ENCODE measurements at regions not wholly inside any gene's neighbourhood (a gene's known extent, or its start where the extent isn't known, plus 50 kb on each side); places are given as distances from the start of the nearest gene placed in this dataset.

GRCh38 chr1:221902961-221903360 is 161.1 kb upstream of the DUSP10 start:
- no peak overlapping the region for H3K27ac ChIP-seq (ENCODE audit: low read depth, low read length)
- H3K27me3 ChIP-seq (ENCODE audit: control insufficient read depth, insufficient read depth, low read length), result no peaks in the 10 kb centered on the region
- no peaks in the 10 kb centered on the region for H3K36me3 ChIP-seq (ENCODE audit: control insufficient read depth, insufficient read depth, low read length)
- 92% methylated on average over 7 of the region's 7 CpGs for WGBS (ENCODE audit: insufficient coverage)
- no peak for DNase-seq (ENCODE audit: low read depth in 4 of 6, low spot score in 6 of 6)
- H3K4me3 ChIP-seq (ENCODE audit: low read depth, low read length), result no peak overlapping the region
- H3K4me1 ChIP-seq (ENCODE audit: control insufficient read depth, insufficient read depth, low read length), result no peaks in the 10 kb centered on the region
- no peaks in the 10 kb centered on the region for H3K9me3 ChIP-seq (ENCODE audit: control insufficient read depth, insufficient read depth, low read length)

- no peaks in the 10 kb centered on the region for H3K4me1 ChIP-seq (ENCODE audit: control insufficient read depth, insufficient read depth, low read length)
- 90% methylated on average over 3 of the region's 3 CpGs for WGBS (ENCODE audit: insufficient coverage)
- H3K9me3 ChIP-seq (ENCODE audit: control insufficient read depth, insufficient read depth, low read length), result no peaks in the 10 kb centered on the region
Measured at GRCh38 chr1:221900678-221901077, 158.8 kb upstream of the DUSP10 start.

GRCh38 chr1:221897321-221897721 is 155.4 kb upstream of the DUSP10 start:
- peak in 1 of 6 donors; percentile 30 for DNase-seq (ENCODE audit: low read depth in 4 of 6, low spot score in 6 of 6)
- no peak overlapping the region for H3K4me3 ChIP-seq (ENCODE audit: low read depth, low read length)

More at GRCh38 chr1:221900678-221901077, 158.8 kb upstream of the DUSP10 start:
- Histone ChIP-seq H3K27ac (ENCODE audit: low read depth, low read length) (no peak overlapping the region), H3K27me3 (ENCODE audit: control insufficient read depth, insufficient read depth, low read length) (no peaks in the 10 kb centered on the region), H3K4me3 (ENCODE audit: low read depth, low read length) (no peak overlapping the region), H3K36me3 (ENCODE audit: control insufficient read depth, insufficient read depth, low read length) (no peaks in the 10 kb centered on the region)
- DNase-seq (ENCODE audit: low read depth in 4 of 6, low spot score in 6 of 6), result no peak

GRCh38 chr1:221892301-221892830 is 150.5 kb upstream of the DUSP10 start:
- Histone ChIP-seq H3K4me1 (ENCODE audit: control insufficient read depth, insufficient read depth, low read length) (no peaks in the 10 kb centered on the region), H3K4me3 (ENCODE audit: low read depth, low read length) (no peak overlapping the region), H3K27me3 (ENCODE audit: control insufficient read depth, insufficient read depth, low read length) (no peaks in the 10 kb centered on the region), H3K9me3 (ENCODE audit: control insufficient read depth, insufficient read depth, low read length) (no peaks in the 10 kb centered on the region), H3K36me3 (ENCODE audit: control insufficient read depth, insufficient read depth, low read length) (no peaks in the 10 kb centered on the region), H3K27ac (ENCODE audit: low read depth, low read length) (no peak overlapping the region)
- 82% methylated on average over 1 of the region's 1 CpG for WGBS (ENCODE audit: insufficient coverage)
- DNase-seq (ENCODE audit: low read depth in 4 of 6, low spot score in 6 of 6), result no peak

More at GRCh38 chr1:221897321-221897721, 155.4 kb upstream of the DUSP10 start:
- no peaks in the 10 kb centered on the region for H3K36me3 ChIP-seq (ENCODE audit: control insufficient read depth, insufficient read depth, low read length)
- no peaks in the 10 kb centered on the region for H3K4me1 ChIP-seq (ENCODE audit: control insufficient read depth, insufficient read depth, low read length)
- H3K27ac ChIP-seq (ENCODE audit: low read depth, low read length), result no peak overlapping the region
- WGBS (ENCODE audit: insufficient coverage), result 43% methylated on average over 1 of the region's 3 CpGs
- no peaks in the 10 kb centered on the region for H3K27me3 ChIP-seq (ENCODE audit: control insufficient read depth, insufficient read depth, low read length)
- no peaks in the 10 kb centered on the region for H3K9me3 ChIP-seq (ENCODE audit: control insufficient read depth, insufficient read depth, low read length)

GRCh38 chr1:221891708-221892107 is 149.8 kb upstream of the DUSP10 start:
- no peak overlapping the region for H3K4me3 ChIP-seq (ENCODE audit: low read depth, low read length)
- no peaks in the 10 kb centered on the region for H3K9me3 ChIP-seq (ENCODE audit: control insufficient read depth, insufficient read depth, low read length)
- H3K36me3 ChIP-seq (ENCODE audit: control insufficient read depth, insufficient read depth, low read length), result no peaks in the 10 kb centered on the region
- WGBS (ENCODE audit: insufficient coverage), result no CpG with 5 or more reads among the region's 1 CpG
- no peaks in the 10 kb centered on the region for H3K4me1 ChIP-seq (ENCODE audit: control insufficient read depth, insufficient read depth, low read length)
- no peak for DNase-seq (ENCODE audit: low read depth in 4 of 6, low spot score in 6 of 6)
- no peaks in the 10 kb centered on the region for H3K27me3 ChIP-seq (ENCODE audit: control insufficient read depth, insufficient read depth, low read length)
- H3K27ac ChIP-seq (ENCODE audit: low read depth, low read length), result no peak overlapping the region

GRCh38 chr1:221888801-221889200 is 146.9 kb upstream of the DUSP10 start:
- H3K27me3 ChIP-seq (ENCODE audit: control insufficient read depth, insufficient read depth, low read length), result no peaks in the 10 kb centered on the region
- H3K4me3 ChIP-seq (ENCODE audit: low read depth, low read length), result no peak overlapping the region
- H3K27ac ChIP-seq (ENCODE audit: low read depth, low read length), result no peak overlapping the region
- WGBS (ENCODE audit: insufficient coverage), result 100% methylated on average over 1 of the region's 5 CpGs
- DNase-seq (ENCODE audit: low read depth in 4 of 6, low spot score in 6 of 6), result no peak
- no peaks in the 10 kb centered on the region for H3K9me3 ChIP-seq (ENCODE audit: control insufficient read depth, insufficient read depth, low read length)
- no peaks in the 10 kb centered on the region for H3K36me3 ChIP-seq (ENCODE audit: control insufficient read depth, insufficient read depth, low read length)
- no peaks in the 10 kb centered on the region for H3K4me1 ChIP-seq (ENCODE audit: control insufficient read depth, insufficient read depth, low read length)

- Histone ChIP-seq H3K9me3 (ENCODE audit: control insufficient read depth, insufficient read depth, low read length) (no peaks in the 10 kb centered on the region), H3K4me3 (ENCODE audit: low read depth, low read length) (no peak overlapping the region), H3K27ac (ENCODE audit: low read depth, low read length) (no peak overlapping the region), H3K36me3 (ENCODE audit: control insufficient read depth, insufficient read depth, low read length) (no peaks in the 10 kb centered on the region), H3K27me3 (ENCODE audit: control insufficient read depth, insufficient read depth, low read length) (no peaks in the 10 kb centered on the region), H3K4me1 (ENCODE audit: control insufficient read depth, insufficient read depth, low read length) (no peaks in the 10 kb centered on the region)
- whole genome bisulfite sequencing (ENCODE audit: insufficient coverage), result 85% methylated on average over 11 of the region's 11 CpGs
- peak in 1 of 6 donors; percentile 42 for DNase-seq (ENCODE audit: low read depth in 4 of 6, low spot score in 6 of 6)
Measured at GRCh38 chr1:221888218-221888617, 146.3 kb upstream of the DUSP10 start.

- no peaks in the 10 kb centered on the region for H3K9me3 ChIP-seq (ENCODE audit: control insufficient read depth, insufficient read depth, low read length)
- H3K4me3 ChIP-seq (ENCODE audit: low read depth, low read length), result no peak overlapping the region
- H3K36me3 ChIP-seq (ENCODE audit: control insufficient read depth, insufficient read depth, low read length), result no peaks in the 10 kb centered on the region
- no peak for DNase-seq (ENCODE audit: low read depth in 4 of 6, low spot score in 6 of 6)
- no peak overlapping the region for H3K27ac ChIP-seq (ENCODE audit: low read depth, low read length)
- H3K27me3 ChIP-seq (ENCODE audit: control insufficient read depth, insufficient read depth, low read length), result no peaks in the 10 kb centered on the region
- H3K4me1 ChIP-seq (ENCODE audit: control insufficient read depth, insufficient read depth, low read length), result no peaks in the 10 kb centered on the region
- WGBS (ENCODE audit: insufficient coverage), result 71% methylated on average over 1 of the region's 2 CpGs
Measured at GRCh38 chr1:221887758-221888157, 145.9 kb upstream of the DUSP10 start.

GRCh38 chr1:221887415-221887746 is 145.5 kb upstream of the DUSP10 start:
- Histone ChIP-seq H3K4me1 (ENCODE audit: control insufficient read depth, insufficient read depth, low read length) (no peaks in the 10 kb centered on the region), H3K36me3 (ENCODE audit: control insufficient read depth, insufficient read depth, low read length) (no peaks in the 10 kb centered on the region), H3K27ac (ENCODE audit: low read depth, low read length) (no peak overlapping the region), H3K9me3 (ENCODE audit: control insufficient read depth, insufficient read depth, low read length) (no peaks in the 10 kb centered on the region), H3K4me3 (ENCODE audit: low read depth, low read length) (no peak overlapping the region), H3K27me3 (ENCODE audit: control insufficient read depth, insufficient read depth, low read length) (no peaks in the 10 kb centered on the region)
- no peak for DNase-seq (ENCODE audit: low read depth in 4 of 6, low spot score in 6 of 6)
- 75% methylated on average over 1 of the region's 3 CpGs for WGBS (ENCODE audit: insufficient coverage)

- H3K27me3 ChIP-seq (ENCODE audit: control insufficient read depth, insufficient read depth, low read length), result no peaks in the 10 kb centered on the region
- H3K4me1 ChIP-seq (ENCODE audit: control insufficient read depth, insufficient read depth, low read length), result no peaks in the 10 kb centered on the region
- H3K36me3 ChIP-seq (ENCODE audit: control insufficient read depth, insufficient read depth, low read length), result no peaks in the 10 kb centered on the region
- no peak overlapping the region for H3K27ac ChIP-seq (ENCODE audit: low read depth, low read length)
- no peak overlapping the region for H3K4me3 ChIP-seq (ENCODE audit: low read depth, low read length)
- H3K9me3 ChIP-seq (ENCODE audit: control insufficient read depth, insufficient read depth, low read length), result no peaks in the 10 kb centered on the region
- DNase-seq (ENCODE audit: low read depth in 4 of 6, low spot score in 6 of 6), result no peak
- no CpG with 5 or more reads among the region's 7 CpGs for WGBS (ENCODE audit: insufficient coverage)
Measured at GRCh38 chr1:221886743-221887414, 145.0 kb upstream of the DUSP10 start.

Measured in spinal cord (tissue), 9 donors.